ENCODE measurements at regions not wholly inside any gene's neighbourhood (a gene's known extent, or its start where the extent isn't known, plus 50 kb on each side); places are given as distances from the start of the nearest gene placed in this dataset.

DNA sequence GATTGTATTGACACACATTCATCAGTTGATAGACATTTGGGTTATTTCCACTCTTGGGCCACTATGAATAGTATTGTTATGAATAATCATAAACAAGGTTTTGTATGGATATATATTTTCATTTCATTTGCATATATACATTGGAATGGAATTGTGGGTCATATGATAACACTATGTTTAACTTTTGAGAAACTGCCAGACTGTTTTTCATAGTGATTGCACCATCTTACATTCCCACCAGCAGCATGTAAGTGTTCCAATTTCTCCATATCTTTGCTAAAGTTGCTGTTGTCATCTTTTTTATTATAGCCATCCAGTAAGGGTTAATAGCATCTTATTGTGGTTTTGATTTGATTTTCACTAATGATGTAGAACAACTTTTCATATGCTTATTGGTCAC, 198.5 kb upstream of the PPFIA2 start:
- TF ChIP-seq, protein P1, sequence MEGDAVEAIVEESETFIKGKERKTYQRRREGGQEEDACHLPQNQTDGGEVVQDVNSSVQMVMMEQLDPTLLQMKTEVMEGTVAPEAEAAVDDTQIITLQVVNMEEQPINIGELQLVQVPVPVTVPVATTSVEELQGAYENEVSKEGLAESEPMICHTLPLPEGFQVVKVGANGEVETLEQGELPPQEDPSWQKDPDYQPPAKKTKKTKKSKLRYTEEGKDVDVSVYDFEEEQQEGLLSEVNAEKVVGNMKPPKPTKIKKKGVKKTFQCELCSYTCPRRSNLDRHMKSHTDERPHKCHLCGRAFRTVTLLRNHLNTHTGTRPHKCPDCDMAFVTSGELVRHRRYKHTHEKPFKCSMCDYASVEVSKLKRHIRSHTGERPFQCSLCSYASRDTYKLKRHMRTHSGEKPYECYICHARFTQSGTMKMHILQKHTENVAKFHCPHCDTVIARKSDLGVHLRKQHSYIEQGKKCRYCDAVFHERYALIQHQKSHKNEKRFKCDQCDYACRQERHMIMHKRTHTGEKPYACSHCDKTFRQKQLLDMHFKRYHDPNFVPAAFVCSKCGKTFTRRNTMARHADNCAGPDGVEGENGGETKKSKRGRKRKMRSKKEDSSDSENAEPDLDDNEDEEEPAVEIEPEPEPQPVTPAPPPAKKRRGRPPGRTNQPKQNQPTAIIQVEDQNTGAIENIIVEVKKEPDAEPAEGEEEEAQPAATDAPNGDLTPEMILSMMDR (IDR thresholded peaks at IDR 0.05) = no peak
- no peak for TF ChIP-seq GABPA (IDR thresholded peaks at IDR 0.05; ENCODE audit: low read depth)
- TF ChIP-seq, protein P2, sequence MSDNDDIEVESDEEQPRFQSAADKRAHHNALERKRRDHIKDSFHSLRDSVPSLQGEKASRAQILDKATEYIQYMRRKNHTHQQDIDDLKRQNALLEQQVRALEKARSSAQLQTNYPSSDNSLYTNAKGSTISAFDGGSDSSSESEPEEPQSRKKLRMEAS (IDR thresholded peaks at IDR 0.05; ENCODE audit: low read depth) = no peak
- TF ChIP-seq RCOR1 (IDR thresholded peaks at IDR 0.05; ENCODE audit: low read length) = no peak
